Lower leg skin (tissue), 3 donors: ENCODE measurements at regions not wholly inside any gene's neighbourhood (a gene's known extent, or its start where the extent isn't known, plus 50 kb on each side); places are given as distances from the start of the nearest gene placed in this dataset.
"Not testable (repeated sequence)": the region's sequence is repeated elsewhere in the genome, so short reads cannot be mapped to it uniquely, and the experiment has no call there.

ENCODE experiments used
- CTCF ChIP-seq, 3 donors: fragments of 450-650 bp; IDR thresholded peaks; one replicate each; pipeline ENCODE4 v1.5.1; 2016; ENCODE audit warnings: antibody characterized with exemption in 3 of 3, mild to moderate bottlenecking in 3 of 3, moderate library complexity in 2 of 3
- POLR2A ChIP-seq, 2 donors: fragments of 450-650 bp; IDR thresholded peaks; one replicate each; pipeline ENCODE4 v1.6.1; 2016 to 2017; ENCODE audit warnings: antibody characterized with exemption in 2 of 2, mild to moderate bottlenecking in 1 of 2, moderate library complexity in 1 of 2

- not testable (repeated sequence) for TF ChIP-seq CTCF, POLR2A (IDR thresholded peaks at IDR 0.05)
Measured at GRCh38 chr14:100009802-100010201, 55.4 kb upstream of the EVL start.
